ENCODE measurements at regions not wholly inside any gene's neighbourhood (a gene's known extent, or its start where the extent isn't known, plus 50 kb on each side); places are given as distances from the start of the nearest gene placed in this dataset.

GRCh38 chr12:77745624-77746023 lies 85.1 kb upstream of the NAV3 start:
- in situ Hi-C loops (cut with MboI; ENCODE audit: low sequenced_read_pairs) = no loop called here
- Histone ChIP-seq H3K4me2 (ENCODE audit: low read depth, low read length) (no peak overlapping the region), H3K56ac (ENCODE audit: extremely low read depth, insufficient read depth, low read length) (no peak overlapping the region), H4K8ac (ENCODE audit: low read depth in 2 of 2, low read length in 2 of 2) (no peak overlapping the region), H3K9ac (ENCODE audit: low read depth, low read length) (no peak overlapping the region), H3K9me1 (ENCODE audit: insufficient read depth, low read length) (no peaks in the 10 kb centered on the region), H2AK5ac (ENCODE audit: low read depth, low read length) (no peak overlapping the region), H3K14ac (replicated peaks; ENCODE audit: low read depth, low read length) (no peak overlapping the region), H3K27me3 (ENCODE audit: control insufficient read depth, insufficient read depth, low read length) (no peaks in the 10 kb centered on the region; the same call in 1 of the 2 replicates), H3K4ac (ENCODE audit: low read depth, low read length) (no peak overlapping the region), H3K36me3 (ENCODE audit: control insufficient read depth, insufficient read depth, low read length) (no peaks in the 10 kb centered on the region), H4K91ac (ENCODE audit: insufficient read depth, low read depth, low read length) (no peak overlapping the region), H3K4me3 (ENCODE audit: insufficient read depth, low read depth, low read length) (no peak overlapping the region), H3K27ac (ENCODE audit: insufficient read depth, low read length) (no peak overlapping the region), H3K79me1 (ENCODE audit: low read depth in 1 of 2, low read length in 2 of 2) (no peaks in the 10 kb centered on the region), H2AK9ac (replicated peaks; ENCODE audit: low read depth, low read length, poor library complexity) (no peak overlapping the region), H3K9me3 (ENCODE audit: control insufficient read depth, insufficient read depth, low read length) (no peaks in the 10 kb centered on the region), H2BK120ac (ENCODE audit: low read depth, low read length) (no peak overlapping the region), H2BK15ac (ENCODE audit: low read depth, low read length) (no peak overlapping the region), H2AFZ (replicated peaks; ENCODE audit: low read length, poor library complexity) (no peak overlapping the region), H3K23ac (ENCODE audit: low read depth, low read length) (no peak overlapping the region), H3K4me1 (ENCODE audit: control insufficient read depth, insufficient read depth, low read length) (no peaks in the 10 kb centered on the region), H2BK20ac (ENCODE audit: low read depth, low read length) (no peak overlapping the region), H3K18ac (ENCODE audit: low read depth, low read length) (no peak overlapping the region), H4K20me1 (ENCODE audit: insufficient read depth, low read length) (no peaks in the 10 kb centered on the region), H4K5ac (ENCODE audit: low read depth, low read length) (no peak overlapping the region), H2BK5ac (ENCODE audit: low read depth, low read length, poor library complexity, severe bottlenecking) (no peak overlapping the region)
- no TSS peak for BruUV-seq (replicated peaks)
- WGBS, 2 experiments (ENCODE audit: extremely low coverage in 2 of 2, insufficient read length in 1 of 2) = no CpG with 5 or more reads among the region's 1 CpG
- dilution Hi-C loops (cut with HindIII; ENCODE audit: low sequenced_read_pairs, unreplicated experiment) = no loop called here
- ChIA-PET POLR2A (ENCODE audit: unreplicated experiment) (no interaction called here), CTCF (no interaction called here)
- no peak for ATAC-seq (ENCODE audit: low read depth)
- TF ChIP-seq POLR2A (IDR thresholded peaks at IDR 0.05; ENCODE audit: low read depth, low read length) (no peak), CTCF (conservative IDR thresholded peaks at IDR 0.05; ENCODE audit: low read depth, low read length) (no peak), BHLHE40 (IDR thresholded peaks at IDR 0.05; ENCODE audit: low read depth, low read length) (no peak), SMC3 (IDR thresholded peaks at IDR 0.05; ENCODE audit: low read depth, low read length) (no peak), MAFK (IDR thresholded peaks at IDR 0.05; ENCODE audit: low read depth, low read length) (no peak), NFE2L2 (IDR thresholded peaks at IDR 0.05; ENCODE audit: low read depth, low read length) (no peak), MAZ (IDR thresholded peaks at IDR 0.05; ENCODE audit: borderline replicate concordance, low read depth, low read length) (no peak), USF2 (IDR thresholded peaks at IDR 0.05; ENCODE audit: low read depth, low read length) (no peak), RCOR1 (IDR thresholded peaks at IDR 0.05; ENCODE audit: insufficient replicate concordance, low read length) (no peak), RAD21 (IDR thresholded peaks at IDR 0.05; ENCODE audit: low read length) (no peak), CHD1 (IDR thresholded peaks at IDR 0.05; ENCODE audit: low read depth, low read length) (no peak), CEBPB (IDR thresholded peaks at IDR 0.05; ENCODE audit: low read depth, low read length) (no peak), RFX5 (IDR thresholded peaks at IDR 0.05; ENCODE audit: low read depth, low read length) (no peak), MXI1 (IDR thresholded peaks at IDR 0.05; ENCODE audit: borderline replicate concordance, low read depth, low read length) (no peak), ELK1 (IDR thresholded peaks at IDR 0.05; ENCODE audit: borderline replicate concordance, low read depth, low read length) (no peak), FOS (IDR thresholded peaks at IDR 0.05; ENCODE audit: low read depth, low read length) (no peak)
- intact Hi-C loops (cut with micrococcal nuclease) = no loop called here
- DNase-seq = no peak

All from IMR-90 (cell line).